Natural killer cell (primary cell): ENCODE measurements at regions not wholly inside any gene's neighbourhood (a gene's known extent, or its start where the extent isn't known, plus 50 kb on each side); places are given as distances from the start of the nearest gene placed in this dataset.

Experiments
- ATAC-seq, 3 donors: fragments of 150-1000 bp in 2 of 3; fragments of 200-7000 bp in 1 of 3; cut with Tn5 transposase; 1 replicate in 1 of 3; 2 replicates in 2 of 3; pipeline ENCODE4 v1.10.0; 2021; ENCODE audit warnings: mild to moderate bottlenecking in 2 of 3, moderate library complexity in 2 of 3
- DNase-seq, 2 donors: peaks; one replicate each; pipeline versions ENCODE4 v3.0.0 to v3.0.0-alpha.2; 2013 to 2021; ENCODE audit warnings: mixed read lengths in 1 of 2
- H3K27ac ChIP-seq: one replicate; pipeline ENCODE4 v1.5.1; 2013; ENCODE audit warnings: mild to moderate bottlenecking, low read length
- H3K27me3 ChIP-seq: one replicate; pipeline ENCODE4 v1.6.1; 2013; ENCODE audit warnings: low read length; ENCODE audit not compliant: control insufficient read depth, insufficient read depth
- H3K36me3 ChIP-seq: one replicate; pipeline ENCODE4 v1.6.1; 2013; ENCODE audit warnings: low read length; ENCODE audit not compliant: control insufficient read depth, insufficient read depth
- H3K4me1 ChIP-seq: one replicate; pipeline ENCODE4 v1.6.1; 2013; ENCODE audit warnings: low read length; ENCODE audit not compliant: control insufficient read depth, insufficient read depth
- H3K4me3 ChIP-seq: one replicate; pipeline ENCODE4 v1.5.1; 2013; ENCODE audit warnings: low read length
- H3K9me3 ChIP-seq: one replicate; pipeline ENCODE4 v1.6.1; 2013; ENCODE audit warnings: low read length; ENCODE audit not compliant: control insufficient read depth, insufficient read depth
- H3K27ac Mint-ChIP-seq, 2 donors: one replicate each; pipeline ENCODE4 v1.8.0; 2022; ENCODE audit warnings: mild to moderate bottlenecking in 2 of 2, mixed read lengths in 2 of 2, moderate library complexity in 1 of 2
- H3K27me3 Mint-ChIP-seq, 2 donors: one replicate each; pipeline ENCODE4 v1.8.0; 2022; ENCODE audit warnings: low read depth in 2 of 2, mixed read lengths in 2 of 2
- H3K36me3 Mint-ChIP-seq: one replicate; pipeline ENCODE4 v1.8.0; 2022; ENCODE audit warnings: mixed read lengths
- H3K4me1 Mint-ChIP-seq, 2 donors: one replicate each; pipeline ENCODE4 v1.8.0; 2022; ENCODE audit warnings: mixed read lengths in 2 of 2
- H3K4me3 Mint-ChIP-seq: one replicate; pipeline ENCODE4 v1.8.0; 2022; ENCODE audit warnings: mild to moderate bottlenecking, moderate library complexity, mixed read lengths
- H3K9me3 Mint-ChIP-seq, 2 donors: one replicate each; pipeline ENCODE4 v1.8.0; 2022; ENCODE audit warnings: mixed read lengths in 2 of 2
- WGBS: methylation state at CpG from one replicate; pipeline ENCODE4 v1.1.7; 2013; ENCODE audit warnings: missing lambda C conversion rate; ENCODE audit not compliant: insufficient coverage; 5-methylcytosine and 5-hydroxymethylcytosine counted together
- intact Hi-C: fragments of 100-400 bp; cut with micrococcal nuclease; formaldehyde crosslinking; loops from one replicate; pipeline ENCODE4 v1.14.2; 2022
- TF ChIP-seq, protein P1 (sequence below): fragments of 200-600 bp; IDR thresholded peaks from one replicate; pipeline ENCODE4 v1.8.0; 2022; ENCODE audit warnings: antibody characterized with exemption

DNA sequence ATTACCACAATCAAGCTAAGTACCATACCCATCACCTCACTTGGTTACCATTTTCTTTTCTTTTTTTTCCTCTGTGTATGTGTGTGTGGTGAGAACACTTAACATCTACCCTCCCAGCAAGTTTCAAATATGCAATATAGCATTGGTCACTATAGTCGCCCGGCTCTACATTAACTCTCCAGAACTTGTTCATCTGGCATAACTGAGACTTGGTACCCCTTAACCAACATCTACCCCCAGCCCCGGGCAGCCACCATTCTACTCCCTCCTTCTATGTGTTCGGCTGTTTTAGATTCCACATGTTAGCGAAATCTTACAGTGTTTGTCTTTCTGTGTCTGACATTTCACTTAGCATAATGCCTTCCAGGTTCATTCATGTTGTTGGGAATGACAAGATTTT lies 89.0 kb upstream of the TOP1 start:
- H3K9me3 ChIP-seq, result no peaks in the 10 kb centered on the region
- H3K27ac Mint-ChIP-seq, result no peak overlapping the region
- no peaks in the 10 kb centered on the region for H3K4me1 ChIP-seq
- WGBS, result 89% methylated on average over 5 of the region's 5 CpGs
- no peak overlapping the region for H3K4me3 Mint-ChIP-seq
- intact Hi-C loops, result no loop called here
- TF ChIP-seq, protein P1, sequence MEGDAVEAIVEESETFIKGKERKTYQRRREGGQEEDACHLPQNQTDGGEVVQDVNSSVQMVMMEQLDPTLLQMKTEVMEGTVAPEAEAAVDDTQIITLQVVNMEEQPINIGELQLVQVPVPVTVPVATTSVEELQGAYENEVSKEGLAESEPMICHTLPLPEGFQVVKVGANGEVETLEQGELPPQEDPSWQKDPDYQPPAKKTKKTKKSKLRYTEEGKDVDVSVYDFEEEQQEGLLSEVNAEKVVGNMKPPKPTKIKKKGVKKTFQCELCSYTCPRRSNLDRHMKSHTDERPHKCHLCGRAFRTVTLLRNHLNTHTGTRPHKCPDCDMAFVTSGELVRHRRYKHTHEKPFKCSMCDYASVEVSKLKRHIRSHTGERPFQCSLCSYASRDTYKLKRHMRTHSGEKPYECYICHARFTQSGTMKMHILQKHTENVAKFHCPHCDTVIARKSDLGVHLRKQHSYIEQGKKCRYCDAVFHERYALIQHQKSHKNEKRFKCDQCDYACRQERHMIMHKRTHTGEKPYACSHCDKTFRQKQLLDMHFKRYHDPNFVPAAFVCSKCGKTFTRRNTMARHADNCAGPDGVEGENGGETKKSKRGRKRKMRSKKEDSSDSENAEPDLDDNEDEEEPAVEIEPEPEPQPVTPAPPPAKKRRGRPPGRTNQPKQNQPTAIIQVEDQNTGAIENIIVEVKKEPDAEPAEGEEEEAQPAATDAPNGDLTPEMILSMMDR, result no peak
- no peaks in the 10 kb centered on the region for H3K36me3 Mint-ChIP-seq
- ATAC-seq (no peak), DNase-seq (no peak)
- no peak overlapping the region for H3K27ac ChIP-seq
- H3K4me3 ChIP-seq, result no peak overlapping the region
- no peaks in the 10 kb centered on the region for H3K9me3 Mint-ChIP-seq
- H3K27me3 Mint-ChIP-seq, result no peaks in the 10 kb centered on the region
- peaks cover 7% of the 10 kb centered on the region in 2 donors for H3K4me1 Mint-ChIP-seq
- H3K36me3 ChIP-seq, result no peaks in the 10 kb centered on the region
- H3K27me3 ChIP-seq, result no peaks in the 10 kb centered on the region

DNA sequence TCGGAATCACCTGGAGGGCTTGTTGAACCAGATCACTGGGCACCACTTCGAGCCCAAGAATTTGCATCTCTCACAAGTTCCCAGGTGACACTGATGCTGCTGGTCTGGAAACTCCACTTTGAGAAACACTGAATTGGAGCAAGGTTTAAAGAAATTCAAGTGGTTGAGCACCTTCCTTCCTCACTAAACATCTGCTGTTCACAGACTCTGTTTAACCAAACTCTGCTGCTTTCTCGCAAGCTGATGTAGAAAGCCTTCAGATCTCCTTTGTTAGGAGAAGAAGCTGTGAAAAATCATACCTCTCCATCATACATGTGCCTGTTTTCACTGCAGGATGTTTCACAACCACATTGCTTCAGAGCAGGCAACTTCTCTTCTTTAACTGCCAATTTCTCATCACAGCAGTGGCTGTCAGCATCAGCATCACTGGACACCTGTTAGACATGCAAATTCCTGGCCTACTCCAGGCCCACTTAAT lies 87.5 kb upstream of the TOP1 start:
- Histone ChIP-seq H3K9me3 (no peaks in the 10 kb centered on the region), H3K27me3 (no peaks in the 10 kb centered on the region), H3K36me3 (no peaks in the 10 kb centered on the region), H3K27ac (no peak overlapping the region), H3K4me3 (no peak overlapping the region), H3K4me1 (no peaks in the 10 kb centered on the region)
- no peak for ATAC-seq
- H3K4me3 Mint-ChIP-seq, result no peak overlapping the region
- no peaks in the 10 kb centered on the region for H3K36me3 Mint-ChIP-seq
- H3K27ac Mint-ChIP-seq, result no peak overlapping the region
- 67% methylated on average over 3 of the region's 3 CpGs for WGBS
- peaks cover 7% of the 10 kb centered on the region in 2 donors for H3K4me1 Mint-ChIP-seq
- no peak for DNase-seq
- TF ChIP-seq, protein P1, result no peak
- intact Hi-C loops, result no loop called here
- no peaks in the 10 kb centered on the region for H3K27me3 Mint-ChIP-seq
- H3K9me3 Mint-ChIP-seq, result no peaks in the 10 kb centered on the region

DNA sequence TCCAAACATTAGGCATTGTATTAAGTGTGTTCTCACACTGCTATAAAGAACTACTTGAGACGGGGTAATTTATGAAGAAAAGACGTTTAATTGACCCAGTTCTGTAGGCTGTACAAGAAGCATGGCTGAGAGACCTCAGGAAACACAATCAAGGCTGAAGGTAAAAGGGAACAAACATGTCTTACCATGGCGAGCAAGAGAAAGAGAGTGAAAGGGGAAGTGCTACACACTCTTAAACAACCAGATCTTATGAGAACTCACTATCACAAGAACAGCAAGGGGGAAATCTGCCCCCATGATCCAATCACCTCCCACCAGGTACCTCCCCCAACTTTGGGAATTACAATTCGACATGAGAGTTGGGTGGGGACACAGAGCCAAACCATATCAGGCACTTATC lies 86.6 kb upstream of the TOP1 start:
- Mint-ChIP-seq H3K27me3 (no peaks in the 10 kb centered on the region), H3K4me3 (no peak overlapping the region), H3K27ac (no peak overlapping the region), H3K4me1 (peaks cover 7% of the 10 kb centered on the region in 2 donors), H3K36me3 (no peaks in the 10 kb centered on the region), H3K9me3 (no peaks in the 10 kb centered on the region)
- ATAC-seq, result no peak
- intact Hi-C loops, result no loop called here
- Histone ChIP-seq H3K9me3 (no peaks in the 10 kb centered on the region), H3K4me3 (no peak overlapping the region), H3K27me3 (no peaks in the 10 kb centered on the region), H3K4me1 (no peaks in the 10 kb centered on the region), H3K36me3 (no peaks in the 10 kb centered on the region), H3K27ac (no peak overlapping the region)
- 63% methylated on average over 3 of the region's 4 CpGs for WGBS
- TF ChIP-seq, protein P1, result no peak
- no peak for DNase-seq

DNA sequence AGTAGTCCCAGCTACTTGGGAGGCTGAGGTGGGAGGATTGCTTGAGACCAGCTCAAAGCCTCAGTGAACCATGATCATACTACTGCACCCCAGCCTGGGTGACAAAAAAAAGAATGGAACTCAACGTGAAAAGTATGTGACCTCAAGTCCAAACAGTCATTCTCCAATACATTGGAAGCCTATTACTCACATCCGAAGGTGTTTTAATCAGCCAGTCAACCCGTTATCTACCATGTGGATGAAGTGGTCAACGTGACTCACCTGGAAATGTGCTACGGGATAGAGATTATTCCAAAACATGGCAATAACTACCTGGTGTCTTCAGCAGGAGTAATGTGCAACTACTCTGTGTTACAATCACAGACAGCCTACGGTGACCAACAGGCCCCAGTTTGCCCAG lies 85.8 kb upstream of the TOP1 start:
- H3K27ac ChIP-seq, result no peak overlapping the region
- ATAC-seq, result no peak
- no peaks in the 10 kb centered on the region for H3K27me3 ChIP-seq
- H3K4me1 Mint-ChIP-seq, result peaks cover 7% of the 10 kb centered on the region in 2 donors
- no peak overlapping the region for H3K27ac Mint-ChIP-seq
- H3K36me3 Mint-ChIP-seq, result no peaks in the 10 kb centered on the region
- H3K4me3 Mint-ChIP-seq, result no peak overlapping the region
- H3K9me3 Mint-ChIP-seq, result no peaks in the 10 kb centered on the region
- no peaks in the 10 kb centered on the region for H3K4me1 ChIP-seq
- TF ChIP-seq, protein P1, result no peak
- intact Hi-C loops, result no loop called here
- no peaks in the 10 kb centered on the region for H3K9me3 ChIP-seq
- no peaks in the 10 kb centered on the region for H3K27me3 Mint-ChIP-seq
- no peak overlapping the region for H3K4me3 ChIP-seq
- 92% methylated on average over 6 of the region's 6 CpGs for WGBS
- H3K36me3 ChIP-seq, result no peaks in the 10 kb centered on the region
- no peak for DNase-seq
